Mucosa of rectum (tissue), 2 donors: ENCODE measurements at regions not wholly inside any gene's neighbourhood (a gene's known extent, or its start where the extent isn't known, plus 50 kb on each side); places are given as distances from the start of the nearest gene placed in this dataset.
"Not testable (repeated sequence)": the region's sequence is repeated elsewhere in the genome, so short reads cannot be mapped to it uniquely, and the experiment has no call there.

ENCODE experiments used
- H3K27ac ChIP-seq, 2 donors: one replicate each; pipeline ENCODE4 v1.7.0; 2013; ENCODE audit warnings: inconsistent platforms in 2 of 2, low read depth in 2 of 2, low read length in 2 of 2
- H3K27me3 ChIP-seq, 2 donors: one replicate each; pipeline ENCODE4 v1.7.0; 2013; ENCODE audit warnings: low read length in 2 of 2; ENCODE audit not compliant: control insufficient read depth in 2 of 2, insufficient read depth in 2 of 2
- H3K36me3 ChIP-seq, 2 donors: one replicate each; pipeline ENCODE4 v1.7.0; 2013; ENCODE audit warnings: low read length in 2 of 2; ENCODE audit not compliant: control insufficient read depth in 2 of 2, insufficient read depth in 2 of 2
- H3K4me1 ChIP-seq, 2 donors: one replicate each; pipeline ENCODE4 v1.7.0; 2013; ENCODE audit warnings: low read length in 2 of 2, mild to moderate bottlenecking in 1 of 2; ENCODE audit not compliant: control insufficient read depth in 2 of 2, insufficient read depth in 2 of 2
- H3K4me3 ChIP-seq, 2 donors: one replicate each; pipeline ENCODE4 v1.7.0; 2013; ENCODE audit warnings: low read length in 2 of 2
- H3K9ac ChIP-seq, 2 donors: one replicate each; pipeline ENCODE4 v1.7.0; 2013; ENCODE audit warnings: low read length in 2 of 2, low read depth in 1 of 2, mild to moderate bottlenecking in 1 of 2
- H3K9me3 ChIP-seq, 2 donors: one replicate each; pipeline ENCODE4 v1.7.0; 2013; ENCODE audit warnings: low read length in 2 of 2; ENCODE audit not compliant: control insufficient read depth in 2 of 2
- donor health status: healthy.
- donor health status: Normal muscosa, but diverticular disease.

DNA sequence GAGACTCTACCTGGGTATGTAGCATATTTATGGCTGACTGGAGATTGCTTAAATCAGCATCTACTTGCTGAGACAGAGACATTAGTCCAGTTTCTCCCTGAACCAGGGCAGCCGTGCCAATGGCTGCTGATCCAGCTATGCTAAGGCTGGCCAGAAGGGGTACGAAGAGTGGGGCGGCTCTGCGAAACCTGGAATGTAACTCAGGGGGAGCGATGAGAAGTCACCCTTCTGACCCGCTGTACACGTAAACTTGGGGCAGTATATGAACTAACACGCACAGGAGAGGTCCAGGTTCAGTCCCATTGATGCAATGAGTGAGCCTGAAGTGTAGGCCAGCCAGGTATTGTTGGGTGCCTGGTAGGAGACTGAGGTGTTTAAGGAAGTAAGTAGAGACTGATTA, 73.7 kb downstream of the PRR15 start:
- Histone ChIP-seq H3K4me3 (no peak overlapping the region), H3K4me1 (no peaks in the 10 kb centered on the region), H3K9ac (no peak overlapping the region), H3K9me3 (no peaks in the 10 kb centered on the region), H3K27me3 (no peaks in the 10 kb centered on the region), H3K27ac (no peak overlapping the region), H3K36me3 (no peaks in the 10 kb centered on the region)

DNA sequence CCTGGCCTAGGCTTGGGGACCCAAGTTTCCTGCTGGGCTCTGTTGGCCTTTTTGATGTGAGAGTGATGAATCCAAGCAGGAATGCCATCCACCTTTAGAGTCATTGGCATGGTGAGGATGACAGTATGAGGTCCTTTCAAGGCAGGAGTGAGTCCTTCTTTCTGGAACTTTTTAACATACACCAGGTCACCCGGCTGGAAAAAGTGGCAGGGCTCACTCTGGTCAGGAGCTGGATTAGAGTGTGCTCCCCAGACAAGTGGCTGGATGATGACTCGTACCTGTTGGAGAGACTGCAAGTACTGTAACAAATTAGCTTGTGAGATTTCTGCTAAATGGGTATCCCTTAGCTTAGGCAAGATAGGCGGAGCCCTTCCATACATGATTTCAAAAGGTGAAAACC, 75.2 kb downstream of the PRR15 start:
- H3K9ac ChIP-seq, H3K9me3 ChIP-seq, H3K27me3 ChIP-seq, H3K4me1 ChIP-seq, H3K36me3 ChIP-seq, H3K4me3 ChIP-seq, H3K27ac ChIP-seq: not testable (repeated sequence)

DNA sequence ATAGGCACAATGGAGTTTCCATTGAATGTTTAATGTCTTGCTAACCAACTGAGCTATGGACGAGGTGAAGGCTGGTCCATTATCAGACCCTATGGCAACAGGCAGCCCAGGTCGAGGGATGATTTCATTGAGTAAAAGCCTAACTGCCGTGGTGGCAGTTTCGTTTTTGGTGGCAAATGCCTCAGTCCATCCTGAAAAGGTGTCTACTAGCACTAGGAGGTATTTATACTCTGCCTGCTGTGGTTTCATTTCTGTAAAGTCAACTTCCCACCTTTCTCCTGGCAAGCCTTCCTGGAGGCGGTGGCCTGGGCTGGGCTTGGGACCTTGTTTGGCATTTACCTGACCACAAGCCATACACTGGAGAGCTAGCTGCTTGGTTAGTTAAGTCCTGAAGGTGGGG, 75.8 kb downstream of the PRR15 start:
- H3K27ac ChIP-seq: no peak overlapping the region
- no peaks in the 10 kb centered on the region for H3K27me3 ChIP-seq
- no peaks in the 10 kb centered on the region for H3K9me3 ChIP-seq
- H3K4me3 ChIP-seq: no peak overlapping the region
- H3K36me3 ChIP-seq: no peaks in the 10 kb centered on the region
- H3K9ac ChIP-seq: no peak overlapping the region
- H3K4me1 ChIP-seq: no peaks in the 10 kb centered on the region

DNA sequence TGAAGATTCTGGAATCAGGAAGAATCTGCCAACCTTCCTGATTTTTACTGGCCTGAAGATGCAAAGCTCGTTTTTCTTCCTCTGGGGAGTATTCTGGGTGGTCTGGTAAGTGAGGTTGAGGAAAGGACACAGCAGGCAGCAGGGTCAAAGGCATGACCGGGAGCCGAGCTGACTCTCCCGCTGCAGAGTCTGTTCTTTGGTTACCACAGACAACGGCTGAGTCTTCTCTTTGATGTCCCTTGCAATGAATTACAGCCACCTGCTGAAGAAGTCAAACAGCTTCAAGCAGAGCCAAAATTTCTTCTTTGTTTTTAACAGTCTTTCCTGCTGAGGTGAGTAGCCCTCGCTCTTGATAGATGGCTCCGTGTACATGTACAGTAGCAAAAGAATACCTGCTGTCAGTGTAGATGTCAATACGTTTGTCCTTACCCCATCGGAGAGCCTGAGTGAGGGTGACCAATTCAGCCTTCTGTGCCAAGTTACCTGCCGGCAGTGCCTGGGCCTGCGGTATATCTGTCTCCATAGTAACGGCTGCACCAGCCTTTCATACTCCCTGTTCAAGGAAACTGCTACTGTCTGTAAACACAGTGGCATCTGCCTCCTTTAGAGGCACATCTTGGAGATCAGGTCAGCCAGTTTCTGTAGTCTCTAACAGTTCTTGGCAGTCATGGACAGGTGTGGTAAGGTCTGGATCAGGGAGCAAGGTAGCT, 76.4 kb downstream of the PRR15 start:
- Histone ChIP-seq H3K27ac (no peak overlapping the region), H3K4me1 (no peaks in the 10 kb centered on the region)

DNA sequence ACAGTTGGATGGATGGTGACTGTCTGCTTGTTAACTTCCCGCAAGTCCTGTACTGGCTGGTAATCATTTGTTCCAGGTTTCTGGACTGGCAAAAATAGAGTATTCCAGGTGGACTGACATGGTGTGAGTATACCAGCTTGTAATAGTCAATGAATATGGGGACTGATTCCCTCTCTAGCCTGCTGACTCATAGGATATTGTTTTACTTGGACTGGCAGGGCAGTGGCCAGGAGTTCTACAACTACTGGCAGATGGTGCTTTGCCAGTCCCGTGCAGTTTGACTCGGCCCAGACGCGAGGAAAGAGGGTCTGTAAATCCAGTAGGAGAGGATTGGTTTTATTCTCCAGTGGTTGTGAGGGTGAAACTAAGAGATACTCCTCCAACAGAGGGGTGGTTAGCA, 78.0 kb downstream of the PRR15 start:
- Histone ChIP-seq H3K36me3 (no peaks in the 10 kb centered on the region), H3K27me3 (no peaks in the 10 kb centered on the region), H3K9ac (no peak overlapping the region), H3K9me3 (no peaks in the 10 kb centered on the region), H3K4me1 (no peaks in the 10 kb centered on the region), H3K4me3 (no peak overlapping the region), H3K27ac (no peak overlapping the region)

More for the DNA sequence above, 76.4 kb downstream of the PRR15 start:
- no peaks in the 10 kb centered on the region for H3K9me3 ChIP-seq
- no peak overlapping the region for H3K4me3 ChIP-seq
- H3K36me3 ChIP-seq: no peaks in the 10 kb centered on the region
- H3K27me3 ChIP-seq: no peaks in the 10 kb centered on the region
- H3K9ac ChIP-seq: no peak overlapping the region

DNA sequence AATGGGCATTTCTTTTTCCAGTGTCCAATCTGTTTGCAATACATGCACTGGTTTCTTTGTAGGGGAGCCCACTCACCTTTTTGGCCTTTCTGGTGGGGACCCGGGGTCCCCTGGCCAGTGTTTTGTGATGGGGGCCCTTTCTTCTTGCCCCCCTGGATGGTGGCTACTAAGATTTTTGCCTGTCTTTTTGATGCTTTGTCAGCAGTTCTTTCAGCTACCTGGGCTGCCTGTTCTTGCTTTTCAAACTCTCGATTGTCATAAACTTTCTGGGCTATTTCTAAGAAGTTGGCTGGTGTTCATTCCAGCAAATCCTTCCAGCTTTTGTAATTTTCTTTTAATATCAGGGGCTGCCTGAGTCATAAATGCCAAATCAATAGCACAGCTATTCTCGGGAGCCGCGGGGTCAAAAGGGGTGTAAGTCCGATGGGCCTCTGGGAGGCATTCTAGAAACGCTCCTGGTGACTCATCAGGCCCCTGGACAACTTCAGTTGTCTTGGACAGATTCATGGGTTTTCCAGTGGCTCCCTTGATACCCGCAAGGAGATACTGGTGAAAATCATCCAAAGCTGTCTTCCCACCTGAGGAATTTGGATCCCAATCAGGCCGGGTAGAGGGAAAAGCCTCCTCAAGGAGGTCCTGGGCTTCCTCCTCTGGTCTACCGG, 79.0 kb downstream of the PRR15 start:
- no peaks in the 10 kb centered on the region for H3K9me3 ChIP-seq
- H3K9ac ChIP-seq: no peak overlapping the region
- no peak overlapping the region for H3K4me3 ChIP-seq
- no peak overlapping the region for H3K27ac ChIP-seq
- H3K4me1 ChIP-seq: no peaks in the 10 kb centered on the region
- H3K27me3 ChIP-seq: no peaks in the 10 kb centered on the region
- no peaks in the 10 kb centered on the region for H3K36me3 ChIP-seq

DNA sequence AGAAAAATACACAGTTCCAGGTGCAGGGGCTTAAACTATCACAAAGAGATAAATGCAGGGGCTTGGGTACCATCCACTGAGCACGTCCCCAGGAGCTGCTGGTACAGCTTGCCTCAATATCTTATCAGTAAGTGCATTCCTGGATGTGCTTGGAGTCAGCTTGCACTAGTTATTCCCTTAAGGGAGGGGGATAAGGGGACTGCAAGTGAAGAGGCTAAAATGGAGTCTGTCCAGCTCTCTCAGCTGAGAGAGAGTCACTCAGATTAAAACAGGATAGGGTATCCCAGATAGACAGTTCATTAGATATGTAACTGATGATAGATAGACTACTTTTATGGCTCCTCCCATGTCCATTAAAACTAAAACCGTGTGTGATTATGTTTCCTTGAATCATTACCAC, 82.5 kb downstream of the PRR15 start:
- not testable (repeated sequence) for H3K27ac ChIP-seq, H3K9me3 ChIP-seq, H3K36me3 ChIP-seq, H3K4me3 ChIP-seq, H3K9ac ChIP-seq, H3K4me1 ChIP-seq, H3K27me3 ChIP-seq

DNA sequence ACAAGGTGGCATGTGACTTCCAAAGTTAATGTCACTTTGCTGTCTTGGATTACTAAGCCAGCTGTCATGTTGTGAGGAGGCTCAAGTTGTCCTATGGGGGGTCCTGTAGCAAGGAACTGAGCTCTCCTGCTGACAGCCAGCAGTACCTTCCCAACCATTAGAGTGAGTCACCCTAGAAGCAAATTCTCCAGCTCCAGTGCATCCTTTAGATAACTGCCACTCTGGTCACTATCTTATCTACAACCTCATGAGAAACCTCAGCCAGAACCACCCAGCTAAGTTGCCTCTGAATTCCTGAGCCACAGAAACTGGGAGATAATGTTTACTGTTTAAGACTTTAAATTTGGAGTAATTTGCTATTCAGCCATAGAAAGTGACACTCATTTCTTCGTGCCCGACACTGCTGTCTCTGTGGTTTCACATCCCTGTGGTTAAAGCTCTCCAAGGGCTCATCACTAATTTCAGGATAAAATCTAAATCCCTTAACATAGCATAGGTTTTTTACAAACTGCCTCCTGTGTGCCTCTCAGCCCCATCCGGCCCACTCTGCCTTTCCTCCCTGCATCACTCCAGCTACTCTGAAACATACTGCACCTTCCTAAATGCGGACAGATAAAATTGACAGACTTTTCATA, 83.5 kb downstream of the PRR15 start:
- Histone ChIP-seq H3K9ac (no peak overlapping the region), H3K9me3 (no peaks in the 10 kb centered on the region), H3K27ac (no peak overlapping the region), H3K36me3 (no peaks in the 10 kb centered on the region), H3K4me1 (no peaks in the 10 kb centered on the region), H3K4me3 (no peak overlapping the region), H3K27me3 (no peaks in the 10 kb centered on the region)

DNA sequence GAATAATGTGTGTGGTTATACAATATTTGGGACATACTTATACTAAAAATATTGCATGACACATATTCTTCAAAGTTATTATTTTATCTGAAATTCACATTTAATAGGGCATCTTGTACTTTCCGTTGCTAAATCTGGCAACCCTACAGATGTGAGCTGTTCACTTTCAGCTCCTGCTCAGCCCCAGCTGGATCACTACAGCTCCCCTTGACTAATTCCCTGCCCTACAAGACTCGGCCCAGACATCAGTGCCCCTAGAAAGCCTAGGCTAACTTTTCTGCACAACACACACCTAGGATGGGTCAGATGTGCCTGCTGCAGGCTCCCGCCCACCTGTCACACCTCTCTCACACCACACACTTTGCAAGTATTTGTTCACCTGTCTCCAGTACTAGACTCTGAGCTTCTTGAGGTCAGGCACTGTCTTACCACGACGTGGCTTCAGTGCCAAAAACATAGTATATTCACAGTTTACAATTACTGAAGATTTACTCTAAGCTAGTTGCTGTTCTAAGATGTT, 84.1 kb downstream of the PRR15 start:
- H3K4me1 ChIP-seq, H3K9me3 ChIP-seq, H3K9ac ChIP-seq: not testable (repeated sequence)

DNA sequence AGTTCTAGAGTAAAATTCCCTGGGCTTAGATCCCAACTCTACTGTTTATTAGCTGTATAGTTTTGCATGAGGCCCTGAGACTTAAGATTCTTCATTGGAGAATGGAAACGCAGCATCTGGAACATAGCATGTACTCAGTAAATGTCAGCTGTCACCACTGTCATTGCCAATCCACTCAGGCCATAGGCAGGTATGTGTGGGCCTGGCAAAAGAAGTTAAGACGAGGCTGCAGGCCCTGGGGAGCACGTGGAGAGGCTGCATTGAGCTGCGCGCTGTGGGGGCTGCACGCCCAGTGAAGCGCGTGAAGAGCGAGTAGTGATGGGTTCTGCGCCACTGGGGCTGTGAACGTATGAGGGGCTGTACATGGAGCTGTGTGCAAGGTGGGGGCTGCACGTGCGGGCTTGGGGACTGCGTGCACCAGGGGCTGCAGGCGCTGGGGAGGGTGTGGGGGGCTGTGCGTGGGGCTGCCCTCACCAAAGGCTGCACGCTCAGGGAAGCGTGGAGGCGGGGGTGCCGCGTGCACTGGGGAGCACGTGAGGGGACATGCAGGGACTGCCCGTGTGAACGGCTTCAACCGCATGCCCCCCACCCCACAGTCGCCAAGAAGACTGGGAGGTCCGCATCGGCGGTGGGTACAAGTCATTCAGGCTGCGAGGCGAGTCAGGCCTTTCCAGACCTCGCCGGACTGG, 85.5 kb downstream of the PRR15 start:
- no peak overlapping the region for H3K4me3 ChIP-seq
- no peak overlapping the region for H3K27ac ChIP-seq
- H3K4me1 ChIP-seq: no peaks in the 10 kb centered on the region
- H3K27me3 ChIP-seq: no peaks in the 10 kb centered on the region
- no peaks in the 10 kb centered on the region for H3K36me3 ChIP-seq
- H3K9me3 ChIP-seq: no peaks in the 10 kb centered on the region
- no peak overlapping the region for H3K9ac ChIP-seq

More for the DNA sequence above, 84.1 kb downstream of the PRR15 start:
- H3K27ac ChIP-seq, H3K4me3 ChIP-seq, H3K36me3 ChIP-seq, H3K27me3 ChIP-seq: not testable (repeated sequence)
